PFSK-1 (cell line): ENCODE measurements at regions not wholly inside any gene's neighbourhood (a gene's known extent, or its start where the extent isn't known, plus 50 kb on each side); places are given as distances from the start of the nearest gene placed in this dataset.

Experiments
- FOXP2 ChIP-seq: optimal IDR thresholded peaks from 2 replicates; pipeline ENCODE3; 2011; ENCODE audit warnings: borderline replicate concordance, control low read depth, inconsistent platforms; ENCODE audit not compliant: insufficient read depth; ENCODE audit errors: extremely low read length, extremely low read depth
- POLR2AphosphoS5 ChIP-seq: IDR thresholded peaks from 2 replicates; pipeline ENCODE4 v1.6.1; 2012; ENCODE audit warnings: low read depth, mild to moderate bottlenecking, control low read depth, low read length, moderate library complexity
- REST ChIP-seq, 2 experiments: IDR thresholded peaks; 2 replicates each; pipeline versions ENCODE4 v1.6.1 to v1.8.0; 2011 to 2012; ENCODE audit warnings: low read depth in 2 of 2, low read length in 2 of 2, control low read depth in 1 of 2, inconsistent platforms in 1 of 2, mild to moderate bottlenecking in 1 of 2, moderate library complexity in 1 of 2; ENCODE audit not compliant: insufficient read depth in 1 of 2
- SIN3A ChIP-seq: IDR thresholded peaks from 2 replicates; pipeline ENCODE4 v1.6.1; 2012; ENCODE audit warnings: mild to moderate bottlenecking, low read length, moderate library complexity, borderline replicate concordance; ENCODE audit not compliant: insufficient read depth
- TAF1 ChIP-seq: IDR thresholded peaks from 2 replicates; pipeline ENCODE4 v1.6.1; 2012; ENCODE audit warnings: low read length, control low read depth, borderline replicate concordance; ENCODE audit not compliant: insufficient read depth

- TF ChIP-seq POLR2AphosphoS5: no peak
- no peak for TF ChIP-seq SIN3A
- no peak for TF ChIP-seq FOXP2
- no peak for TF ChIP-seq REST (IDR thresholded peaks at IDR 0.05; ENCODE audit: insufficient read depth in 1 of 2, low read depth in 2 of 2, low read length in 2 of 2)
- no peak for TF ChIP-seq TAF1
Measured at GRCh38 chr17:70564006-70564620, 394.8 kb downstream of the KCNJ2 start.

DNA sequence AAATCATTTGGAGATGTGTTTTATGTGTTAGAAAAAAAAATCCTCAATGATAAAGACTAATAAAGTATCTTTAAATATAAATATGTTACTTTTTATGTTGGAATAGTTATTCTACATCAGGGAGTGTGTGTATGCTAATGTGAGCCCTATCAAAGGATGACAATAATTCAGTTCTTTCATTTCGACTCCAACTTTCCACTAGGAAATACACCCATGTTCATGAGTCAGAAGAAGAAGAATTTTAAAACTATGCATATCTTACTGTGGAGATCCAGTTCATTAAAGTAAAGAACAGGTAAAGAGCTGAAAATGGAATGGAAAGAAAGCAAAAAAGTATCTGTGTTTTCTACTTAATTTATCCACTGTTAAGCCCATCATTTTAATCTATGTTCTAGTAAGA lies 399.8 kb downstream of the KCNJ2 start:
- TF ChIP-seq REST (IDR thresholded peaks at IDR 0.05; ENCODE audit: insufficient read depth in 1 of 2, low read depth in 2 of 2, low read length in 2 of 2) (no peak), POLR2AphosphoS5 (no peak), FOXP2 (no peak), SIN3A (no peak), TAF1 (no peak)

DNA sequence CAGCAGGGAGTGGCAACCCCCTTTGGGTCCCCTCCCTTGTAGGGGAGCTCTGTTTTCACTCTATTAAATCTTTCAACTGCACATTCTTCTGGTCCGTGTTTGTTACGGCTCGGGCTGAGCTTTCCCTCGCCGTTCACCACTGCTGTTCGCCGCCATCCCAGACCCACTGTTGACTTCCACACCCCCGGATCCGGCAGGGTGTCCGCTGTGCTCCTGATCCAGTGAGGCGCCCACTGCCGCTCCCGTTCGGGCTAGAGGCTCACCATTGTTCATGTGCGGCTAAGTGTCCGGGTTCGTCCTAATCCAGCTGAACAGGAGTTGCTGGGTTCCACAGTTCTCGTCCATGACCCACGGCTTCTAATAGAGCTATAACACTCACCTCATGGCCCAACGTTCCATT lies 408.1 kb downstream of the KCNJ2 start:
- TF ChIP-seq REST (IDR thresholded peaks at IDR 0.05; ENCODE audit: insufficient read depth in 1 of 2, low read depth in 2 of 2, low read length in 2 of 2): no peak
- TF ChIP-seq SIN3A: no peak
- no peak for TF ChIP-seq POLR2AphosphoS5
- TF ChIP-seq FOXP2: no peak
- TF ChIP-seq TAF1: no peak

GRCh38 chr17:70581459-70581858 lies 412.1 kb downstream of the KCNJ2 start:
- TF ChIP-seq POLR2AphosphoS5 (no peak), SIN3A (no peak), FOXP2 (no peak), TAF1 (no peak), REST (IDR thresholded peaks at IDR 0.05; ENCODE audit: insufficient read depth in 1 of 2, low read depth in 2 of 2, low read length in 2 of 2) (no peak)

DNA sequence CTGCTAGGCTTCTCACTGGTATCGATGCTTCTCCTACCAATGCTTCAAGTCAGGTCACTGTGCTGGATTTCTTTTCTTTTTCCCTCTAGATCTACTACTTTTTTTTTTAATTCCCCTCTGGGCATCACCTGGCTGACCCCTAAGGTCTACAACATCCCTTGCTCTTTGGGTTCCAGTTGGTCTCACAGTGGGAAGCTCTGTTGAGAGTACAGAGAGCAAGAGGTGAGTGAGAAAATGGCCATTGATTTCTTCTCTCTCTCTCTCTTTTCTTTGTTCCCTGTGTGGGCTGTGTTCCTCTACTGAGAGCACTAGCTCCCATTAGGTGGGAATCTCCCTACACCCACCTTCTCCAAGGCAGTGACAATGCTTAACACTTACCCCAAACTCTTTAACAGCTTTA lies 413.4 kb downstream of the KCNJ2 start:
- TF ChIP-seq REST (IDR thresholded peaks at IDR 0.05; ENCODE audit: insufficient read depth in 1 of 2, low read depth in 2 of 2, low read length in 2 of 2) (no peak), SIN3A (no peak), TAF1 (no peak), FOXP2 (no peak), POLR2AphosphoS5 (no peak)
